Prostate gland (tissue), 2 donors: ENCODE measurements at regions not wholly inside any gene's neighbourhood (a gene's known extent, or its start where the extent isn't known, plus 50 kb on each side); places are given as distances from the start of the nearest gene placed in this dataset.

Experiments used
- CTCF ChIP-seq, 4 experiments: fragments of 200-600 bp in 2 of 4; fragments of 450-650 bp in 2 of 4; sonication (generic) in 2 of 4; IDR thresholded peaks; 1 replicate in 3 of 4; 2 replicates in 1 of 4; pipeline ENCODE4 v1.5.1; 2016 to 2019; ENCODE audit warnings: antibody characterized with exemption in 4 of 4, mild to moderate bottlenecking in 2 of 4, moderate library complexity in 2 of 4
- POLR2A ChIP-seq: fragments of 450-650 bp; IDR thresholded peaks from one replicate; pipeline ENCODE4 v1.6.1; 2016; ENCODE audit warnings: antibody characterized with exemption, mild to moderate bottlenecking
- POLR2AphosphoS5 ChIP-seq: sonication (generic); formaldehyde crosslinking; IDR thresholded peaks from one replicate; pipeline ENCODE4 v1.6.1; 2017; ENCODE audit warnings: antibody characterized with exemption

- no peak for TF ChIP-seq POLR2A
- no peak for TF ChIP-seq CTCF (IDR thresholded peaks at IDR 0.05)
- no peak for TF ChIP-seq POLR2AphosphoS5
Measured at GRCh38 chr4:26094911-26095310, 180.9 kb downstream of the SMIM20 start.
